Activated CD4-positive, alpha-beta T cell treated with anti-CD3 and anti-CD28 coated beads, Interleukin-10, Interleukin-2, amounts not matched to agents 100 ng/mL and 50 ng/mL, durations not matched to agents 16 hours and 8 hours (primary cell): ENCODE measurements at regions not wholly inside any gene's neighbourhood (a gene's known extent, or its start where the extent isn't known, plus 50 kb on each side); places are given as distances from the start of the nearest gene placed in this dataset.

ENCODE experiments used
- DNase-seq: peaks from one replicate; pipeline ENCODE4 v3.0.0-alpha.2; 2020

- DNase-seq: no peak
Observed at GRCh38 chr20:16951876-16952275, 203.7 kb downstream of the OTOR start.

- no peak for DNase-seq
Observed at GRCh38 chr20:16952965-16953364, 204.8 kb downstream of the OTOR start.

GRCh38 chr20:16953858-16954257 is 205.7 kb downstream of the OTOR start:
- no peak for DNase-seq

GRCh38 chr20:16955462-16955861 is 207.3 kb downstream of the OTOR start:
- DNase-seq: no peak

GRCh38 chr20:16955971-16956370 is 207.8 kb downstream of the OTOR start:
- no peak for DNase-seq

- DNase-seq: no peak
Observed at GRCh38 chr20:16965401-16965800, 217.2 kb downstream of the OTOR start.

- DNase-seq: no peak
Observed at GRCh38 chr20:16966276-16966880, 218.2 kb downstream of the OTOR start.

GRCh38 chr20:16968099-16968498 is 219.9 kb downstream of the OTOR start:
- DNase-seq: no peak

- DNase-seq: no peak
Observed at GRCh38 chr20:16970776-16971175, 222.6 kb downstream of the OTOR start.

- no peak for DNase-seq
Observed at GRCh38 chr20:16974080-16974854, 226.1 kb downstream of the OTOR start.

- no peak for DNase-seq
Observed at GRCh38 chr20:16974855-16975162, 226.7 kb downstream of the OTOR start.

- no peak for DNase-seq
Observed at GRCh38 chr20:16975682-16976081, 227.5 kb downstream of the OTOR start.

GRCh38 chr20:16978497-16978896 is 230.3 kb downstream of the OTOR start:
- no peak for DNase-seq

GRCh38 chr20:16982091-16982726 is 234.1 kb downstream of the OTOR start:
- DNase-seq: no peak

GRCh38 chr20:16984481-16984880 is 236.3 kb downstream of the OTOR start:
- DNase-seq: no peak

- no peak for DNase-seq
Observed at GRCh38 chr20:17003170-17003870, 223.5 kb upstream of the PCSK2 start.

GRCh38 chr20:17010181-17010580 is 216.7 kb upstream of the PCSK2 start:
- no peak for DNase-seq

GRCh38 chr20:17012546-17013226 is 214.2 kb upstream of the PCSK2 start:
- DNase-seq: no peak

- no peak for DNase-seq
Observed at GRCh38 chr20:17014217-17014616, 212.6 kb upstream of the PCSK2 start.

- DNase-seq: no peak
Observed at GRCh38 chr20:17014756-17015366, 212.0 kb upstream of the PCSK2 start.

GRCh38 chr20:17017232-17017631 is 209.6 kb upstream of the PCSK2 start:
- DNase-seq: no peak

- no peak for DNase-seq
Observed at GRCh38 chr20:17021481-17021880, 205.4 kb upstream of the PCSK2 start.

GRCh38 chr20:17023036-17023435 is 203.8 kb upstream of the PCSK2 start:
- DNase-seq: no peak
